GM12872 (cell line): ENCODE measurements at regions not wholly inside any gene's neighbourhood (a gene's known extent, or its start where the extent isn't known, plus 50 kb on each side); places are given as distances from the start of the nearest gene placed in this dataset.

Source experiments
- TF ChIP-seq, protein P1 (sequence below): IDR thresholded peaks from 3 replicates; pipeline ENCODE4 v1.5.1; 2011; ENCODE audit warnings: low read depth, mild to moderate bottlenecking, low read length, moderate library complexity; ENCODE audit not compliant: insufficient read depth

DNA sequence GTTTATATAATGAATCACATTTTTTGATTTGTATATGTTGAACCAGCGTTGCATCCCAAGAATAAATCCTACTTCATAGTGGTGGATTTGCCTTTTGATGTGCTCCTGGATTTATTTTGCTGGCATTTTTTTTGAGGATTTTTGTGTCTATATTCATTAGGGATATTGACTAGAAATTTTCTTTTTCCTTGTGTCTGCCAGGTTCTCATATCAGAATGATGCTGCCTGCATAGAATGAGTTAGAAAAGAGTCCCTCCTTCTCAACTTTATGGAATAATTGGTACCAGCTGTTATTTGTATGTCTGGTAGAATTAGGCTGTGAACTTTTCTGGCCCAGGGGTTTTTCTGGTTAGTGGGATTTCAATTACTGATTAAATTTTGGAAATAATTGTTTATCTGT lies 457.4 kb upstream of the DSEL start:
- TF ChIP-seq, protein P1, sequence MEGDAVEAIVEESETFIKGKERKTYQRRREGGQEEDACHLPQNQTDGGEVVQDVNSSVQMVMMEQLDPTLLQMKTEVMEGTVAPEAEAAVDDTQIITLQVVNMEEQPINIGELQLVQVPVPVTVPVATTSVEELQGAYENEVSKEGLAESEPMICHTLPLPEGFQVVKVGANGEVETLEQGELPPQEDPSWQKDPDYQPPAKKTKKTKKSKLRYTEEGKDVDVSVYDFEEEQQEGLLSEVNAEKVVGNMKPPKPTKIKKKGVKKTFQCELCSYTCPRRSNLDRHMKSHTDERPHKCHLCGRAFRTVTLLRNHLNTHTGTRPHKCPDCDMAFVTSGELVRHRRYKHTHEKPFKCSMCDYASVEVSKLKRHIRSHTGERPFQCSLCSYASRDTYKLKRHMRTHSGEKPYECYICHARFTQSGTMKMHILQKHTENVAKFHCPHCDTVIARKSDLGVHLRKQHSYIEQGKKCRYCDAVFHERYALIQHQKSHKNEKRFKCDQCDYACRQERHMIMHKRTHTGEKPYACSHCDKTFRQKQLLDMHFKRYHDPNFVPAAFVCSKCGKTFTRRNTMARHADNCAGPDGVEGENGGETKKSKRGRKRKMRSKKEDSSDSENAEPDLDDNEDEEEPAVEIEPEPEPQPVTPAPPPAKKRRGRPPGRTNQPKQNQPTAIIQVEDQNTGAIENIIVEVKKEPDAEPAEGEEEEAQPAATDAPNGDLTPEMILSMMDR, result no peak

DNA sequence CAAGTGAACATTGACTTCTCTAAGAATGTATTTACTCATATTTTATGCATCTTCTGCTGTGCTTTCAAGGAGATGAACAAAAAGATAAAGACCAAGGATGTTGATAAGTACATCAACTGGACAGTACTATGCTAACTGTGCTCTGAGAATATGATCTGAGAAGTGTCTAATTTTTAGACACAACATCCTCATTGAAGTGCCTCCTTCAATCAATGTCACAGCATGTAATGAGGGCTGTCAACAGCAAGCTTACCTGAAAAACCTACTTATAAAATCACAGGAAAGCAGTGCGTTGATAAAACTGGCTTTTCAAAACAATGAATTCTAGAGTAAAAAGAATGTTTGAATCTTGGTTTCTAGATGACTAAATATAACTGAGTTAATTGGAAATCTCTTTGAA lies 452.9 kb upstream of the DSEL start:
- TF ChIP-seq, protein P1, result no peak

DNA sequence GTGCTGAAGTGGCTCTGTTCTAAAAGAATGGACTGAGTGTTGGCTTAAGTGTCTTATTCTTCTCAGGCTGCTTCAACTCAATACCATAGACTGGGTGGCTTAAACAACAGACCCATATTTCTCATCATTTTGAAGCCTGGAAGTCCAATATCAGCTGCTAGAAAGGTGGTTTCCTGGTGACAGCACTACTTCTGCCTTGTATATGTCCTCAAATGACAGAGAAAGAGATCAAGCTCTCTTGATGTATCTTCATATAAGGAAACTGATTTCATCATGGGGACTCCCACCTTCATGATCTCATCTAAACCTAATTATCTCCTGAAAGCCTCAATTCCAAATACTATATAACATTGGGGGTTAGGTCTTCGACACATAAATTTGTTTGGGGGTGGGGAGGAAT lies 449.7 kb upstream of the DSEL start:
- TF ChIP-seq, protein P1, result no peak

DNA sequence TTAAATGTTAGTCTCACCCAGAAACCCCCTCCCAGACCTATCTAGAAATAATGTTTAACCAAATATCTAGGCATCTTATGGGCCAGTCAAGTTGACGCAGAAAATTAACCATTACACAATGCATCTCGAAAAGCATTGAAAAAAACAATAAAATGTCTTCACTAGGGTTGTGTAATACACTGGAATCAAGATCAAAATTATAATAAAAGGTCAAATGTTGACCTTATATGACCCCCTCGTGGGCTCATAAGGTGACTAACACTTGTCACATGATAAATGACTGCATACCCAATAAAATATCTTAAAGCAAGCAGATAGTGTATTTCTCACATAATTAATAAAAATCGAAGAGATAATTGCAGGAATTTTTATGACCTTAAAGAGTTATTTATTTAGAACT lies 447.9 kb upstream of the DSEL start:
- TF ChIP-seq, protein P1, result no peak

DNA sequence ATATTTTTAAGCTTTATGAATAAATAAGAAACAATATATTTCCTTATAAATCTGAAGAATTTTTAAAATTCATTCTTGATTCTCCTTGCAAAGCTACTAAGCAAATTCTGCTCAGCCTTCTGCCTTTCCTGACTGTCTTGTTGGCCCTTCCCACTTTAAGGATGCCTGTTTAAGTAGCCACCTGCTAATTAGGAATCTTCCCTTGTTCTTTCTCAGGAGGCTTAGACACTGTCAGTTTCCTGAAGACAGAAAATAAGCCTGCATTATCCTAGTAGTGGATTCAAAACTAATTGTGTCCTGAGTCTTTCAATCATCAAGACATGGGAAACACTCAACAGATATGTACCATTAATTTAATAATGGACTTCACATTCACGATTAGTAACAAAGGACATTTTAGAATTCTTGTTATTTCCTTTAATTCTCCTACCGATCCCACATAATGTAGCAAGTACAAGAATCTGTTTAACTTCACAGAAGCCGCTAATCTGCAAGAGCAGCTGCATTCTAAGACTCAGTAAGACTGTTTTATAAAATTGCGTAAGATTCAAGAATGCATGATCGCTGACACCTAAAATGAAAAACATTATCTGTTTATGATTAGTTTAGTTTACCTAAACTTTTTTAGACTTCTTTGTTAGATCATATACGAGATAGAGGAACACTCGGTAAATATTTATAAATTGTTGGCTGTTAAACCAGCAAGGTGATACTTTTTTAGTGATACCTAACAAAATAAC lies 445.4 kb upstream of the DSEL start:
- TF ChIP-seq, protein P1, result no peak

DNA sequence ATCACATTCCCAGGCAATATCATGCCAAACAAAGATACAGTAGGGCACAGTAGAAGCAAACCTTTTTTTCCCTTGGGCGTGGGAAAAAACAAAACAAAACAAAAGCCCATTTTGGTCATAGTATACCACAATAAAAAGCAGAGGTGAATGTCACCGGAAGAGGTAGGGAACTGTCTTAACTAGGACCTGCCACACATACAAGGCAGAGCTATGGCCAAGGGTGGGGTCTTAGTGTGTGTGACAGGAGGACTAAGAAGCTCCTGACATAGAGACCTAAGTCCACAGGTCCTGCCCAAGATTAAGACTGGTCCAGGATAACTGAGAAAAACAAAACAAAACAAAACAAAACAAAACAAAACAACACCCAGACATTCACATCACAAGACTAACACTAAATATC lies 441.2 kb upstream of the DSEL start:
- TF ChIP-seq, protein P1, result no peak

DNA sequence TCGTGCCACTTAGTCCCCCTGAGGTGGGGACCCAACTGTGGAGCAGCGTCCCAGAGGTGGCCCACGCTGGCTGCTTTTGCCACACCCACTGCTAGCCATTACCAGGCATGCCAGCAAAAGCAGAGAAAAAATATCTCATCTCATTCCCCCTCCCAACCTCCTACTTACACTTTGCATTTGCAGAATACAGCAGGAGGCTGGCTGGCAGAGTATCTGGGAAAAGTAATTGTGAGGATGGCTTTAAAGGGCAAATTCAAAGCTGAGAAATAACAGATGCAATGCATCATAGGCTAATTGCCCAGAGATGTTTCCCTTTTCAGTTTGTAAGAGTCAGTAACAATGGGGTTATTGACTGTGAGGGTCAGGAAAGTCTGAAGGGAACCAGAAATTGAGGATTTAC lies 438.1 kb upstream of the DSEL start:
- TF ChIP-seq, protein P1, result no peak

DNA sequence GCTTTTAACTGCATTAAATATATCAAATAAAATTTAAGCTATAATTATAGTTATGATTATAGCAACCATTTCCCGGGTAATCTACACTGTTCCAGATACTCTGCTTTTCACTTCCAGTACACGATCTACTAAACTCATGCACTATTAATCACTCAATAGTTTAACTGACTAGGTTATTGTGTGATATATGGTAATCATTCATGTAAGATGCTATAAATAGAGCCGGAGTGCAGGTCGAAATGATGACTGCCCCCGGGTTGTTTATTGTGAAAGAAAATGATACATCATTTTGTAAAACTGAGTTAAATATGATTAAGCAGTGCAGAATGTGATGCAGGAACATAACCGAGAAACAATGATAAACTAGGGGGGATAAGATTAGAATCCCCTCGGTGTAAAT lies 434.6 kb upstream of the DSEL start:
- TF ChIP-seq, protein P1, result no peak
